ENCODE measurements at regions not wholly inside any gene's neighbourhood (a gene's known extent, or its start where the extent isn't known, plus 50 kb on each side); places are given as distances from the start of the nearest gene placed in this dataset.

GRCh38 chr18:78671551-78671950 lies 308.1 kb upstream of the SALL3 start:
- no peaks in the 10 kb centered on the region for H3K27me3 ChIP-seq
- TF ChIP-seq POLR2A (IDR thresholded peaks at IDR 0.05), result no peak
- TF ChIP-seq CTCF (IDR thresholded peaks at IDR 0.05), result no peak
- TF ChIP-seq POLR2AphosphoS5 (IDR thresholded peaks at IDR 0.05; ENCODE audit: insufficient read depth in 1 of 2, low read depth in 1 of 2), result no peak
- no peaks in the 10 kb centered on the region for H3K9me3 ChIP-seq
- intact Hi-C loops (cut with DNase I), result no loop called here
- DNase-seq (ENCODE audit: extremely low spot score in 2 of 2), result no peak
- H3K4me3 ChIP-seq, result no peak overlapping the region
- no peaks in the 10 kb centered on the region for H3K4me1 ChIP-seq
- H3K36me3 ChIP-seq, result no peaks in the 10 kb centered on the region
- no peak overlapping the region for H3K27ac ChIP-seq

GRCh38 chr18:78672862-78673446 lies 306.7 kb upstream of the SALL3 start:
- intact Hi-C loops (cut with DNase I), result no loop called here
- no peak overlapping the region for H3K27ac ChIP-seq
- H3K4me1 ChIP-seq, result no peaks in the 10 kb centered on the region
- no peaks in the 10 kb centered on the region for H3K27me3 ChIP-seq
- no peaks in the 10 kb centered on the region for H3K36me3 ChIP-seq
- DNase-seq (ENCODE audit: extremely low spot score in 2 of 2), result no peak
- no peak overlapping the region for H3K4me3 ChIP-seq
- no peaks in the 10 kb centered on the region for H3K9me3 ChIP-seq
- TF ChIP-seq POLR2A (IDR thresholded peaks at IDR 0.05), result no peak

- Histone ChIP-seq H3K9me3 (no peaks in the 10 kb centered on the region), H3K4me3 (no peak overlapping the region), H3K27me3 (no peaks in the 10 kb centered on the region), H3K36me3 (no peaks in the 10 kb centered on the region), H3K27ac (no peak overlapping the region), H3K4me1 (no peaks in the 10 kb centered on the region)
- intact Hi-C loops (cut with DNase I), result no loop called here
- DNase-seq (ENCODE audit: extremely low spot score in 2 of 2), result no peak
- no peak for TF ChIP-seq POLR2A (IDR thresholded peaks at IDR 0.05)
- no peak for TF ChIP-seq POLR2AphosphoS5 (IDR thresholded peaks at IDR 0.05; ENCODE audit: insufficient read depth in 1 of 2, low read depth in 1 of 2)
- TF ChIP-seq CTCF (IDR thresholded peaks at IDR 0.05), result no peak
Measured at GRCh38 chr18:78673516-78674321, 305.9 kb upstream of the SALL3 start.

GRCh38 chr18:78675231-78675630 lies 304.4 kb upstream of the SALL3 start:
- Histone ChIP-seq H3K4me1 (no peaks in the 10 kb centered on the region), H3K36me3 (no peaks in the 10 kb centered on the region), H3K27ac (no peak overlapping the region), H3K9me3 (no peaks in the 10 kb centered on the region), H3K27me3 (no peaks in the 10 kb centered on the region), H3K4me3 (no peak overlapping the region)
- intact Hi-C loops (cut with DNase I), result no loop called here
- no peak for DNase-seq (ENCODE audit: extremely low spot score in 2 of 2)
- no peak for TF ChIP-seq CTCF (IDR thresholded peaks at IDR 0.05)
- no peak for TF ChIP-seq POLR2AphosphoS5 (IDR thresholded peaks at IDR 0.05; ENCODE audit: insufficient read depth in 1 of 2, low read depth in 1 of 2)

- DNase-seq (ENCODE audit: extremely low spot score in 2 of 2), result no peak
- intact Hi-C loops (cut with DNase I), result no loop called here
- Histone ChIP-seq H3K4me1 (no peaks in the 10 kb centered on the region), H3K9me3 (no peaks in the 10 kb centered on the region), H3K27me3 (no peaks in the 10 kb centered on the region), H3K27ac (no peak overlapping the region), H3K4me3 (no peak overlapping the region), H3K36me3 (no peaks in the 10 kb centered on the region)
- TF ChIP-seq CTCF (IDR thresholded peaks at IDR 0.05) (no peak), POLR2AphosphoS5 (IDR thresholded peaks at IDR 0.05; ENCODE audit: insufficient read depth in 1 of 2, low read depth in 1 of 2) (no peak), POLR2A (IDR thresholded peaks at IDR 0.05) (no peak)
Measured at GRCh38 chr18:78676622-78677482, 302.8 kb upstream of the SALL3 start.

Data from vagina (tissue), 2 donors.